ENCODE measurements at regions not wholly inside any gene's neighbourhood (a gene's known extent, or its start where the extent isn't known, plus 50 kb on each side); places are given as distances from the start of the nearest gene placed in this dataset.

- Histone ChIP-seq H3K27ac (no peak overlapping the region), H3K9me3 (no peaks in the 10 kb centered on the region), H3K36me3 (no peaks in the 10 kb centered on the region), H3K4me1 (no peaks in the 10 kb centered on the region), H3K4me3 (no peak overlapping the region), H3K27me3 (no peaks in the 10 kb centered on the region)
- no peak for ATAC-seq (ENCODE audit: low FRiP score in 2 of 2)
- TF ChIP-seq EP300 (IDR thresholded peaks at IDR 0.05) (no peak), POLR2AphosphoS5 (IDR thresholded peaks at IDR 0.05) (no peak), CTCF (IDR thresholded peaks at IDR 0.05) (no peak), POLR2A (IDR thresholded peaks at IDR 0.05) (no peak)
- DNase-seq, result no peak
- WGBS, 2 donors, result 76 to 78% methylated on average over 1 of the region's 1 CpG
These were observed 85.9 kb upstream of the GPR149 start for GRCh38 chr3:154515921-154516320.

- ATAC-seq (ENCODE audit: low FRiP score in 2 of 2), result no peak
These were observed 80.8 kb upstream of the GPR149 start for GRCh38 chr3:154510780-154511179.

GRCh38 chr3:154507727-154508126 lies 77.7 kb upstream of the GPR149 start:
- 87 to 94% methylated on average over 2 of the region's 2 CpGs for WGBS, 2 donors
- Histone ChIP-seq H3K4me1 (no peaks in the 10 kb centered on the region), H3K4me3 (no peak overlapping the region), H3K27me3 (no peaks in the 10 kb centered on the region), H3K27ac (no peak overlapping the region), H3K9me3 (no peaks in the 10 kb centered on the region), H3K36me3 (no peaks in the 10 kb centered on the region)
- no peak for DNase-seq
- TF ChIP-seq EP300 (IDR thresholded peaks at IDR 0.05), result no peak
- TF ChIP-seq POLR2A (IDR thresholded peaks at IDR 0.05), result no peak
- no peak for TF ChIP-seq CTCF (IDR thresholded peaks at IDR 0.05)
- TF ChIP-seq POLR2AphosphoS5 (IDR thresholded peaks at IDR 0.05), result no peak
- no peak for ATAC-seq (ENCODE audit: low FRiP score in 2 of 2)

More at GRCh38 chr3:154510780-154511179, 80.8 kb upstream of the GPR149 start:
- Histone ChIP-seq H3K36me3 (no peaks in the 10 kb centered on the region), H3K27me3 (no peaks in the 10 kb centered on the region), H3K4me1 (no peaks in the 10 kb centered on the region), H3K4me3 (no peak overlapping the region), H3K27ac (no peak overlapping the region), H3K9me3 (no peaks in the 10 kb centered on the region)
- DNase-seq, result no peak
- TF ChIP-seq CTCF (IDR thresholded peaks at IDR 0.05) (no peak), POLR2A (IDR thresholded peaks at IDR 0.05) (no peak), POLR2AphosphoS5 (IDR thresholded peaks at IDR 0.05) (no peak), EP300 (IDR thresholded peaks at IDR 0.05) (no peak)
- 59 to 68% methylated on average over 2 of the region's 2 CpGs for WGBS, 2 donors

- TF ChIP-seq CTCF (IDR thresholded peaks at IDR 0.05) (no peak), POLR2AphosphoS5 (IDR thresholded peaks at IDR 0.05) (no peak)
- 54 to 79% methylated on average over 2 of the region's 2 CpGs for WGBS, 2 donors
- no peak overlapping the region for H3K27ac ChIP-seq
- no peaks in the 10 kb centered on the region for H3K4me1 ChIP-seq
- DNase-seq, result no peak
- H3K36me3 ChIP-seq, result no peaks in the 10 kb centered on the region
- ATAC-seq (ENCODE audit: low FRiP score in 2 of 2), result no peak
- no peak overlapping the region for H3K4me3 ChIP-seq
- no peaks in the 10 kb centered on the region for H3K9me3 ChIP-seq
- H3K27me3 ChIP-seq, result no peaks in the 10 kb centered on the region
These were observed 67.0 kb upstream of the GPR149 start for GRCh38 chr3:154496978-154497377.

- no peaks in the 10 kb centered on the region for H3K9me3 ChIP-seq
- no peaks in the 10 kb centered on the region for H3K27me3 ChIP-seq
- TF ChIP-seq POLR2AphosphoS5 (IDR thresholded peaks at IDR 0.05), result no peak
- no peak for TF ChIP-seq CTCF (IDR thresholded peaks at IDR 0.05)
- TF ChIP-seq EP300 (IDR thresholded peaks at IDR 0.05), result no peak
- no peak for TF ChIP-seq POLR2A (IDR thresholded peaks at IDR 0.05)
- H3K27ac ChIP-seq, result no peak overlapping the region
- DNase-seq, result no peak
- no peaks in the 10 kb centered on the region for H3K4me1 ChIP-seq
- H3K4me3 ChIP-seq, result no peak overlapping the region
- H3K36me3 ChIP-seq, result no peaks in the 10 kb centered on the region
- ATAC-seq (ENCODE audit: low FRiP score in 2 of 2), result no peak
- WGBS, 2 donors, result 87 to 90% methylated on average over 2 of the region's 2 CpGs
These were observed 66.5 kb upstream of the GPR149 start for GRCh38 chr3:154496540-154496939.

Measured in upper lobe of left lung (tissue), 6 donors.